GM19397 (cell line): ENCODE measurements at regions not wholly inside any gene's neighbourhood (a gene's known extent, or its start where the extent isn't known, plus 50 kb on each side); places are given as distances from the start of the nearest gene placed in this dataset.

Source experiments
- ATAC-seq: cut with Tn5 transposase; IDR thresholded peaks from one replicate; pipeline ENCODE4 v1.9.1; 2021; ENCODE audit warnings: mild to moderate bottlenecking, moderate library complexity; ENCODE audit not compliant: unreplicated experiment

- peak; percentile 81 for ATAC-seq
These were observed 198.8 kb upstream of the PREP start for GRCh38 chr6:105601541-105602236.

GRCh38 chr6:105600336-105601260 lies 197.7 kb upstream of the PREP start:
- ATAC-seq, result no peak

DNA sequence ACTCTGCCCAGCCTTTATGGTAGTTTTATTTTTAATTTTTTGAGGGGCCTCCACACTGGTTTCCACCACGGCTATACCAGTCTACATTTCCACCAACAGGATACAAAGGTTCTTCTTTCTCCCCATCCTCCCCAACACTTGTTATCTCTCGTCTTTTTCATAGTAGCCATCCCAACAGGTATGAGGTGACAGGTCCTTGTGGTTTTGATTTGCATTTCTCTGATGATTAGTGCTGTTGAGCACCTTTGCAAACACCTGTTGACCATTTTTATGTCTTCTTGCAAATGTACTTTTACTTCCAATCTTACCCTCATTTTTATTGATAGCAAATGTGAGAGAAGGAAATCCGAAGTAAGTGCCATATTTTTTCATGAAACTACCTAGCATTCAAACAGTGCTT lies 195.4 kb upstream of the PREP start:
- no peak for ATAC-seq

DNA sequence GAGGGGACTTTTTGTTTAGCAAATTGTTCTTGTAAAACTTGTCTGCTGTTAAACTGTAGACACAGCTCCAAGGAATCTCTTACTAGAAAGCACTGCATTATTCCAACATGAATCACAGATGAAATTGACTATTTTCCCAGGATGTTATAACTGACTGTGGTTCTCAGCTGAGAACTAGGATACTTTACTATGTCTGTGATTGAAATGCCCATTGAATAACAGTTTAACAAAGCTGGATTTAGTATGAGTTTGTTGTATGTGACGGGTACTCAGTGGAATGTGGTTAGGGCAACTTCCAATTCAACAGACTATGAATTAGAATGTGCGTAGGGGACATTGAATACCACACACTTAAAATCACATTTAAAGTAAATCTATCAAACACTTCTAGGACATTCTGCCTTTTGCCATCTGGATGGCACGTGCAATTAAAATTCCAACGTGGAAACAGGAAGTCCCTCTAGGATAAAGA lies 193.4 kb upstream of the PREP start:
- ATAC-seq, result no peak

- no peak for ATAC-seq
These were observed 192.9 kb upstream of the PREP start for GRCh38 chr6:105595829-105596228.

GRCh38 chr6:105594821-105595220 lies 191.9 kb upstream of the PREP start:
- ATAC-seq, result no peak

DNA sequence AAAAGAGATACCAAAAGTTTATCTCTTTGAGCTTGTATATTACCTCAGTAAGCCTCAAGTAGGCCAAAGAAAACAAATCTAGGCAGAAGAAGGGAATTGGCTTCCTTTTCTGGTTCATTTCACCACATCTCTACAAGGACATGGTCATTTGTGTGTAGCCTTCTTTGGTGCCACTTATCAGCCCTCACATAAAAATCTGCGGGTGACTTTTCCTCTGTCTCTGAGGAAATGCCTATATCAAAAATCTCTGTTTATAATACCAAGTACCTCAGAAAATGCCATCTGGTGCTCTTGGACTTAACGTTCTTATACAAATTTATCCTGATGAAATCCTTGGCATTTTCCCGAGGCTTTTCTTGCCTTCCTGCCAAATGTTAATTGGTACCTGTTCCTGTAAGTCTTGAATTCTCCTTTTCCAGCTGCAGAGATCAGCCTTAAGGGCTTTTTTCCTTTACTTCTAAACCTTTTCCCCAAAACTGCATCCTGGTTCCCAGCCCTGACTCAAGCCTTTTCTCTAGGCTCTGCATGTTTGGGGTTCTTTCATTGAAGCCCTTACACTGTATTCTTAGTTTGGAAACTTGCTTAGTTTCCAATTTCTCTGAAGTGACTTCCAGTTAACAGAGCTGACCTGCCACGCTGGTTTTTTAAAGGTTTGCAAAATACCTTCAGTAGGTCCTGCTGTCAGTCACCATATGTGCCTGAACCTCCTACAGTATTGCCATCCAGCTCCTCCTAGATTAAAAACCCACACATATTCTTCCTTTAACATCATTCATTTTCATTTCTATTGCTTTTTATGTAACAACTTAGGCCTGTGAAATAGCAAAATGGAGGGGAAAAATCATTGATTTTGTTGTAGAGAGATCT lies 191.2 kb upstream of the PREP start:
- ATAC-seq, result no peak

DNA sequence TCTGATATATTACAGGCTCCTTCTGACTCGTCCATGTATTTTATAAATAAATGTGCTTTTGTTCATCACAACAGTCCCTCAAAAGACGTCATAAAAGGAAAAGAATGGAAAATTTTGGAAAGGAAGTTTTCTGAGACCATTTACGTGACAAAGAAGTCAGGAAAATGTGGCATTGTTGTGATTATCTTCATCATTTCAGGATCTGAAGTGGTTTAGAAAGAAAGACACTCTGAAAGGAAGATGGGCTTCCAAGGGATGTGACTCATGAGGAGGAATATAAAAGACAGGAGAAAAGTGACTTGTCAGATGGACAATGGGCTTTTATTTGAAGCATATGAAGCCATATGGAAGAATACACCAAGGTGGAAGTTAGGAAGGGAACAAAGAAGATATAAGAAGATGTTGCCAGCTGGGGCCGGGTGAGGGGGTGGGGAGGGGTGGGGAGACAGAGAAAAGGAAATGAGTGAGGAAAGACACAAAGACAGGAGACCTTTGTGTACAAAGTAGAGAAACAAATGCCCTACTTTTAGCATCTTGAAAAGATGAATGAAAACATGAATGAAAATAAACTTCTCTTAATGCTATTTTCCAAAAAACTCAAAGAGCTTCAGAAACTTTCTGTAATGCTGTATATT lies 190.3 kb upstream of the PREP start:
- ATAC-seq, result no peak

GRCh38 chr6:105592329-105592728 lies 189.4 kb upstream of the PREP start:
- no peak for ATAC-seq

- peak; percentile 82 for ATAC-seq
These were observed 188.2 kb upstream of the PREP start for GRCh38 chr6:105591053-105591452.

- ATAC-seq, result no peak
These were observed 185.3 kb upstream of the PREP start for GRCh38 chr6:105588123-105588710.

DNA sequence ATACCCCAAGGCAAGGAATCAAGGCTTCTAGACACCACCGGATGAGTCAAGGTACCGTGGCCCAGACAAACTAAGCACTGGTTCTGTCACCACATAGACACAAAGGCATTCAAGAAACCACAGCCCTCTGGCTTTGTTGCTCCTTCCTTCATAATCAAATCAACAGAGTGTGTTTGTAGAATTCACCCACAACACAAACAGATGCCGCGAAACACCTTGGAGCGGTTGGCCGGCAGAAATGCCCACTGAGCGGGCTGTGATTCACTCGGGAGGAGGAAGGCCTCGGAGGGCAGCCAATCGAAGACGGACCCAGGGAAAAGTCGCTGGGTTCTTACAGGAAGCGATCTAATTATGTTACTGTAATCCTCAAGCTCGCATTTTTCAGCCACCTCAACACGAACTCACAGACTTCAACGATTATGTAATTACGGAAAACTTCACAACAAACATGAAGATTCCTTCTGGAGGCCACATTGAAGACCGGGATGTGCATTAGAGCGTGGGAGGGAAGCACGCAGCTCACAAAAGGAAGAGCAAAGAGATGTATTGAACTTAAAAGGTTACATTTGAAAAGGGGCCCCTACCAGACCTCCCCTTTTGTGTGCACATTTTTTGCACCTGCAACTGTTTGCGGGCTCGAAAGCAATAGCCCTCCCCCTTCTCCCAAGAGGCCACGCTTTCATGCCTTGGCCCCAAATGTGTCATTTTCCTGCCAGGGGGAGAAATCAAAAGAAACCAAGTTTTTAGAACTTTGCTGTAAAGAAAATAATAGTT lies 184.7 kb upstream of the PREP start:
- no peak for ATAC-seq

DNA sequence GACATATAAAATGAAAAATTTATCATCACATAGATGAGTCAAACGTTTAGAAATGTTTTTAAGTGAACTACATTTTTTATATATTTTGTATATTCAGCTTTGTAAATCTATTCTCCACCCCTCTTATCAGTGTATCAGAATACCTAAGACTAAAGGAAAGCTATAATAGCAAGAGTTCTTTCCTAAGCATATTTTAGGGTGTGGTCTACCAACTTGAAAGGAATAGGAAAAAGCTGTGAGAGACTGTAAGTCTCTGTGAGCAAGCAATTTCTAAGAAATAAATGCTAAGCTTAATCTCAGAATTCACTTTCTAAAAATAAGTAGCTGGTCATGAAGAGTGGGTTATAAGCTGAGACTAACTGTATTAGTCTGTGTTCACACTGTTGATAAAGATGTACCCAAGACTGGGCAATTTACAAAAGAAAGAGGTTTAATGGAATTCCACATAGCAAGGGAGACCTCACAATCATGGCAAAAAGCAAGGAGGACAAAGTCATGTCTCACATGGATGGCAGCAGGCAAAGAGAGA lies 175.4 kb upstream of the PREP start:
- ATAC-seq, result no peak

DNA sequence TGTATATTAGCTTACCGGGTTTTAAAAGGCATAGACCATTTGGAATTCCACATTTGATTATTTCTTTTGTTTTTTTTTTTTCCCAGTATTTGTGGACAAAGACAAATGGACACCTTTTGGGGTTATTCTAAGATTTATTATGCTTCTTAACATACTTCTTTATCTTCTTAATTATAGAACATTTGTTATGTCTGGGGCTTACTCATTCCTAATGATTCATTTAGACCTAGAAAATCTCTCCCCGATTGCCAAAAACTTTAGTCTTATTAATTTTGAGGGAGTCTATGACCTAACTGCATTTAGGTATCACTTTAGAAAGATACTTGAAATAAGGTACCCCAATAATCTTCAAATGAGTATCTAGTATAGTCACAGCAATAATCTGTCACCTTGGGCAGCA lies 170.7 kb upstream of the PREP start:
- ATAC-seq, result no peak

- ATAC-seq, result no peak
These were observed 170.3 kb upstream of the PREP start for GRCh38 chr6:105573138-105573537.

DNA sequence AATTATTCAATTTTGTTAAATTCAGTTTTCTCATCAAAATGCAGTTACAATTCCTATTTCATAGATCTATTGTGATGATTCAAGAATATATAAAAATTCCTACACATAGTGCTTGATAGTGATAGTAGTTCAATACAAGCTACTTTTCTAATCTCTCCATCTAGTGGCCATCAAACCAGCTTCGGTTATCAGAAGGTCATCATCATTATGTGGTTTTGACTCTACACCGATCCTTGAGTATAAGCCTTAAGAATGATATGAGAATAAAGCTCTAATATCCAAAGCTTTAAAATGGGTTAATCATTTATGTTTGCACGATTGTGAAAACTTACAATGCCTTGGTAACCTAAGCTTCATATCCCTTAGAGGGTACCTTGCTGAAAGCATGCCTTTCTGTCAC lies 167.5 kb upstream of the PREP start:
- ATAC-seq, result no peak

DNA sequence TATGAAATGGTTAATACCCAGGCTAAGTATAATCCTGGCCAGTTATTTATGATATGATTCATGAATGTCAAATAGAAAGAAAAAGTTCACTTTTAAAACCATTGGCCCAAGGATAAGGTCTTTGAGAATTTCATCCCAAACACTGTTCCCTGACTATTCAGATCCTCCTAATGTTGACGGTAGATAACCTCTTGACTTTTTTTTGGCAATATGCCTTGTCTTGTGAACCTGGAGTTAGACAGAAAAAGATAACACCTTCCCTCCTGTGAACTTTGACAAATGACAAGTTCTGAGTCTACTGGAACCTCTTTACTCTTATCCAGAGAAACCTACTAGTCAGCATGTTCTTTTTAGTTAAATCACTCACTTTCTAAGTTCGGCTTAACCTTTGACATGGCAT lies 166.8 kb upstream of the PREP start:
- ATAC-seq, result no peak

GRCh38 chr6:105568751-105569150 lies 165.9 kb upstream of the PREP start:
- no peak for ATAC-seq

DNA sequence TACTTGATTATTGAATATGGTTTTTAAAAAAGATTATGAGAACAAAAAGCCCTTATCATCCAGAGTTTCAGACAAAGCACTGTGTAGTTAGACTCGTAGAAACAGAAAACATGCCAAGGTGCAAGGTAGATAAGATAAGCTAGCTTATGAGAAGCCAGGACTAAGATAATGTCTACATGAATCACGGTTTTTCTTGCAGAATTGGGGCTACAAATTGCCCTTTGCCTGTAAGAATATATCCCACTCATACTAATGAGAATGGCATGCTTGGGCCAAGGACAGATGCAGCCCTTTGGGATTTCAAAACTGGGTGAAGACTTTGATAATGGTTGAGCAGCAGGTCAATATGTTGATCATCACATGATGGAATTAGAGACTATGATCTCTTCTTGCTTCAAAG lies 165.3 kb upstream of the PREP start:
- no peak for ATAC-seq
